Small intestine (tissue), 7 donors: ENCODE measurements at regions not wholly inside any gene's neighbourhood (a gene's known extent, or its start where the extent isn't known, plus 50 kb on each side); places are given as distances from the start of the nearest gene placed in this dataset.

Experiments used
- DNase-seq, 2 donors: peaks; one replicate each; pipeline versions ENCODE4 v3.0.0 to v3.0.0-alpha.2; 2013
- FAIRE-seq: peaks from 2 replicates; lab custom pipeline; 2012; peaks lifted over from hg19 to GRCh38; lab: Jason Lieb, UNC
- H3K27ac ChIP-seq, 3 donors: one replicate each; pipeline ENCODE4 v1.5.1; 2013; ENCODE audit warnings: low read length in 2 of 3, mild to moderate bottlenecking in 2 of 3, control low read depth in 1 of 3, inconsistent platforms in 1 of 3, low read depth in 1 of 3, moderate library complexity in 1 of 3
- H3K27me3 ChIP-seq, 3 donors: one replicate each; pipeline ENCODE4 v1.6.1; 2013; ENCODE audit warnings: low read length in 3 of 3, inconsistent platforms in 1 of 3; ENCODE audit not compliant: control insufficient read depth in 3 of 3, insufficient read depth in 3 of 3
- H3K36me3 ChIP-seq, 3 donors: one replicate each; pipeline ENCODE4 v1.6.1; 2013; ENCODE audit warnings: low read length in 3 of 3, inconsistent platforms in 1 of 3, low read depth in 1 of 3, mild to moderate bottlenecking in 1 of 3, moderate library complexity in 1 of 3; ENCODE audit not compliant: control insufficient read depth in 3 of 3, insufficient read depth in 2 of 3
- H3K4me1 ChIP-seq, 3 donors: one replicate each; pipeline ENCODE4 v1.6.1; 2013; ENCODE audit warnings: low read length in 2 of 3, inconsistent platforms in 1 of 3, low read depth in 1 of 3, mild to moderate bottlenecking in 1 of 3, moderate library complexity in 1 of 3; ENCODE audit not compliant: control insufficient read depth in 3 of 3, insufficient read depth in 2 of 3
- H3K4me3 ChIP-seq, 3 donors: one replicate each; pipeline ENCODE4 v1.5.1; 2013; ENCODE audit warnings: low read length in 3 of 3, control low read depth in 1 of 3, inconsistent platforms in 1 of 3, low read depth in 1 of 3, mild to moderate bottlenecking in 1 of 3, moderate library complexity in 1 of 3
- H3K9me3 ChIP-seq, 2 donors: one replicate each; pipeline ENCODE4 v1.6.1; 2013; ENCODE audit warnings: low read depth in 1 of 2, low read length in 1 of 2; ENCODE audit not compliant: control insufficient read depth in 2 of 2, insufficient read depth in 1 of 2
- WGBS, 3 donors: extraction: QIAGEN DNeasy Blood & Tissue Kit; methylation state at CpG; one replicate each; pipeline ENCODE4 v1.1.7; 2013; 5-methylcytosine and 5-hydroxymethylcytosine counted together
- donor health status: healthy with polysubstance abuse.
- donor health status: control.
- donor health status: control.
- donor health status: Bipolar disorder and iron deficiency.
- donor health status: healthy.

GRCh38 chr20:18928626-18929025, 115.0 kb downstream of the SCP2D1 start:
- DNase-seq (no peak), FAIRE-seq (no peak)
- Histone ChIP-seq H3K27ac (no peak overlapping the region), H3K4me1 (no peaks in the 10 kb centered on the region), H3K36me3 (no peaks in the 10 kb centered on the region), H3K4me3 (no peak overlapping the region), H3K27me3 (no peaks in the 10 kb centered on the region), H3K9me3 (no peaks in the 10 kb centered on the region)

GRCh38 chr20:18929800-18930199, 116.2 kb downstream of the SCP2D1 start:
- Histone ChIP-seq H3K9me3 (no peaks in the 10 kb centered on the region), H3K27ac (no peak overlapping the region), H3K36me3 (no peaks in the 10 kb centered on the region), H3K27me3 (no peaks in the 10 kb centered on the region), H3K4me3 (no peak overlapping the region), H3K4me1 (no peaks in the 10 kb centered on the region)
- DNase-seq, result no peak
- WGBS, 3 donors, result 94 to 100% (median 96%) methylated on average over 1 of the region's 1 CpG
- FAIRE-seq, result no peak

- Histone ChIP-seq H3K27ac (no peak overlapping the region), H3K4me3 (no peak overlapping the region), H3K4me1 (no peaks in the 10 kb centered on the region), H3K36me3 (no peaks in the 10 kb centered on the region), H3K27me3 (no peaks in the 10 kb centered on the region), H3K9me3 (no peaks in the 10 kb centered on the region)
- 68 to 78% (median 76%) methylated on average over 4 of the region's 4 CpGs for WGBS, 3 donors
- FAIRE-seq (no peak), DNase-seq (no peak)
These were observed 130.0 kb downstream of the SCP2D1 start for GRCh38 chr20:18943542-18943941.

GRCh38 chr20:18956890-18957289, 143.3 kb downstream of the SCP2D1 start:
- 70 to 80% (median 79%) methylated on average over 4 of the region's 4 CpGs for WGBS, 3 donors
- FAIRE-seq, result no peak
- H3K27me3 ChIP-seq, result no peaks in the 10 kb centered on the region
- H3K9me3 ChIP-seq, result no peaks in the 10 kb centered on the region
- no peaks in the 10 kb centered on the region for H3K36me3 ChIP-seq
- no peaks in the 10 kb centered on the region for H3K4me1 ChIP-seq
- DNase-seq, result no peak
- no peak overlapping the region for H3K4me3 ChIP-seq
- no peak overlapping the region for H3K27ac ChIP-seq

- H3K4me3 ChIP-seq, result no peak overlapping the region
- no peaks in the 10 kb centered on the region for H3K27me3 ChIP-seq
- no peaks in the 10 kb centered on the region for H3K9me3 ChIP-seq
- no peak for FAIRE-seq
- WGBS, 3 donors, result 62 to 74% (median 71%) methylated on average over 2 of the region's 2 CpGs
- no peak for DNase-seq
- H3K27ac ChIP-seq, result no peak overlapping the region
- H3K36me3 ChIP-seq, result no peaks in the 10 kb centered on the region
- H3K4me1 ChIP-seq, result no peaks in the 10 kb centered on the region
These were observed 143.7 kb downstream of the SCP2D1 start for GRCh38 chr20:18957328-18957727.

- H3K9me3 ChIP-seq, result no peaks in the 10 kb centered on the region
- no peaks in the 10 kb centered on the region for H3K27me3 ChIP-seq
- no peak overlapping the region for H3K4me3 ChIP-seq
- 82 to 92% (median 86%) methylated on average over 5 of the region's 5 CpGs for WGBS, 3 donors
- H3K27ac ChIP-seq, result no peak overlapping the region
- H3K4me1 ChIP-seq, result no peaks in the 10 kb centered on the region
- H3K36me3 ChIP-seq, result no peaks in the 10 kb centered on the region
- DNase-seq (no peak), FAIRE-seq (no peak)
These were observed 157.5 kb downstream of the SCP2D1 start for GRCh38 chr20:18971121-18971520.

GRCh38 chr20:18971574-18971973, 158.0 kb downstream of the SCP2D1 start:
- FAIRE-seq, result no peak

GRCh38 chr20:18972251-18972876, 158.8 kb downstream of the SCP2D1 start:
- FAIRE-seq (no peak), DNase-seq (no peak)
- no peaks in the 10 kb centered on the region for H3K4me1 ChIP-seq
- WGBS, 3 donors, result 90 to 95% (median 93%) methylated on average over 3 of the region's 3 CpGs
- no peaks in the 10 kb centered on the region for H3K36me3 ChIP-seq
- H3K27me3 ChIP-seq, result no peaks in the 10 kb centered on the region
- H3K27ac ChIP-seq, result peak overlapping the region in 1 of 3 donors; percentile 6
- no peak overlapping the region for H3K4me3 ChIP-seq
- no peaks in the 10 kb centered on the region for H3K9me3 ChIP-seq

More at GRCh38 chr20:18971574-18971973, 158.0 kb downstream of the SCP2D1 start:
- Histone ChIP-seq H3K4me3 (no peak overlapping the region), H3K9me3 (no peaks in the 10 kb centered on the region), H3K36me3 (no peaks in the 10 kb centered on the region), H3K27me3 (no peaks in the 10 kb centered on the region), H3K27ac (no peak overlapping the region), H3K4me1 (no peaks in the 10 kb centered on the region)
- WGBS, 3 donors, result 69 to 84% (median 73%) methylated on average over 2 of the region's 2 CpGs
- DNase-seq, result no peak
